CD1c-positive myeloid dendritic cell (primary cell): ENCODE measurements at regions not wholly inside any gene's neighbourhood (a gene's known extent, or its start where the extent isn't known, plus 50 kb on each side); places are given as distances from the start of the nearest gene placed in this dataset.

Source experiments
- DNase-seq: peaks from one replicate; pipeline ENCODE4 v3.0.0-alpha.2; 2016; ENCODE audit errors: extremely low spot score

GRCh38 chr12:111222027-111222414 lies 146.9 kb downstream of the PHETA1 start:
- DNase-seq, result no peak

- DNase-seq, result peak; percentile 61
Measured at GRCh38 chr12:111221062-111222026, 147.6 kb downstream of the PHETA1 start.

- no peak for DNase-seq
Measured at GRCh38 chr12:111220363-111220762, 148.5 kb downstream of the PHETA1 start.

GRCh38 chr12:111219440-111219839 lies 149.5 kb downstream of the PHETA1 start:
- DNase-seq, result no peak

- no peak for DNase-seq
Measured at GRCh38 chr12:111218499-111218898, 150.4 kb downstream of the PHETA1 start.

- peak; percentile 24 for DNase-seq
Measured at GRCh38 chr12:111216387-111217159, 152.3 kb downstream of the PHETA1 start.

GRCh38 chr12:111215881-111216280 lies 153.0 kb downstream of the PHETA1 start:
- no peak for DNase-seq

GRCh38 chr12:111214401-111214800 lies 154.5 kb downstream of the PHETA1 start:
- DNase-seq, result no peak

GRCh38 chr12:111213561-111213960 lies 155.3 kb downstream of the PHETA1 start:
- no peak for DNase-seq

GRCh38 chr12:111212814-111213456 lies 156.0 kb downstream of the PHETA1 start:
- no peak for DNase-seq

GRCh38 chr12:111211910-111212757 lies 156.8 kb downstream of the PHETA1 start:
- DNase-seq, result no peak

GRCh38 chr12:111209811-111210210 lies 159.1 kb downstream of the PHETA1 start:
- DNase-seq, result no peak

GRCh38 chr12:111207761-111208160 lies 161.1 kb downstream of the PHETA1 start:
- no peak for DNase-seq

GRCh38 chr12:111204788-111205241 lies 164.1 kb downstream of the PHETA1 start:
- DNase-seq, result no peak

GRCh38 chr12:111203969-111204368 lies 164.9 kb downstream of the PHETA1 start:
- DNase-seq, result no peak

GRCh38 chr12:111203446-111203845 lies 165.4 kb downstream of the PHETA1 start:
- DNase-seq, result peak; percentile 84

GRCh38 chr12:111202237-111202915 lies 166.5 kb downstream of the PHETA1 start:
- peak; percentile 38 for DNase-seq

- no peak for DNase-seq
Measured at GRCh38 chr12:111201495-111202236, 167.2 kb downstream of the PHETA1 start.

- no peak for DNase-seq
Measured at GRCh38 chr12:111201036-111201435, 167.9 kb downstream of the PHETA1 start.
